Smooth muscle cell (in vitro differentiated cells): ENCODE measurements at regions not wholly inside any gene's neighbourhood (a gene's known extent, or its start where the extent isn't known, plus 50 kb on each side); places are given as distances from the start of the nearest gene placed in this dataset.
"Not testable (repeated sequence)": the region's sequence is repeated elsewhere in the genome, so short reads cannot be mapped to it uniquely, and the experiment has no call there.

ENCODE experiments used
- DNase-seq: peaks from one replicate; lab custom pipeline; 2025; ENCODE audit not compliant: unreplicated experiment; lab: John Stamatoyannopoulos, UW
- H2AFZ ChIP-seq: fragments of 200-600 bp; sonication (generic); 2 replicates; pipeline ENCODE4 v1.6.0; 2016; ENCODE audit warnings: antibody characterized with exemption, low read depth, mild to moderate bottlenecking
- H3F3A ChIP-seq: fragments of 200-600 bp; sonication (generic); 2 replicates; pipeline ENCODE4 v1.6.0; 2017; ENCODE audit warnings: antibody characterized with exemption, low read depth
- H3K27ac ChIP-seq: fragments of 200-600 bp; sonication (generic); 2 replicates; pipeline ENCODE4 v1.5.1; 2016; ENCODE audit warnings: low read depth, mild to moderate bottlenecking
- H3K27me3 ChIP-seq: fragments of 200-600 bp; sonication (generic); 2 replicates; pipeline ENCODE4 v1.6.1; 2016; ENCODE audit warnings: low read depth, mild to moderate bottlenecking
- H3K36me3 ChIP-seq: fragments of 200-600 bp; sonication (generic); 2 replicates; pipeline ENCODE4 v1.5.1; 2016; ENCODE audit warnings: low read depth
- H3K4me1 ChIP-seq: fragments of 200-600 bp; sonication (generic); 2 replicates; pipeline ENCODE4 v1.5.1; 2016; ENCODE audit warnings: low read depth
- H3K4me2 ChIP-seq: fragments of 200-600 bp; sonication (generic); 2 replicates; pipeline ENCODE4 v1.6.0; 2016; ENCODE audit warnings: mild to moderate bottlenecking
- H3K4me3 ChIP-seq: fragments of 200-600 bp; sonication (generic); 2 replicates; pipeline ENCODE4 v1.5.1; 2016; ENCODE audit warnings: mild to moderate bottlenecking
- H3K79me2 ChIP-seq: fragments of 200-600 bp; sonication (generic); 2 replicates; pipeline ENCODE4 v1.6.0; 2016; ENCODE audit warnings: low read depth, mild to moderate bottlenecking
- H3K9ac ChIP-seq: fragments of 200-600 bp; sonication (generic); 2 replicates; pipeline ENCODE4 v1.6.0; 2016; ENCODE audit warnings: low read depth
- H3K9me3 ChIP-seq: fragments of 200-600 bp; sonication (generic); replicated peaks from 2 replicates; pipeline ENCODE4 v1.5.1; 2016; ENCODE audit warnings: low read depth
- H4K20me1 ChIP-seq: fragments of 200-600 bp; sonication (generic); 2 replicates; pipeline ENCODE4 v1.6.0; 2016; ENCODE audit warnings: low read depth
- CTCF ChIP-seq: fragments of 200-600 bp; sonication (generic); IDR thresholded peaks from 2 replicates; pipeline ENCODE4 v1.5.1; 2017; ENCODE audit warnings: borderline replicate concordance, mild to moderate bottlenecking, antibody characterized with exemption; ENCODE audit not compliant: insufficient read depth, poor library complexity, severe bottlenecking
- WGBS: methylation state at CpG from one replicate; pipeline ENCODE4 v1.1.7; 2016; ENCODE audit warnings: low lambda C conversion rate; 5-methylcytosine and 5-hydroxymethylcytosine counted together

- Histone ChIP-seq H4K20me1 (no peaks in the 10 kb centered on the region), H3K27ac (no peak overlapping the region), H3K79me2 (no peaks in the 10 kb centered on the region), H3K36me3 (no peaks in the 10 kb centered on the region), H3K27me3 (no peaks in the 10 kb centered on the region), H3F3A (peaks cover 3% of the 10 kb centered on the region), H2AFZ (no peak overlapping the region), H3K9ac (no peak overlapping the region), H3K4me3 (no peak overlapping the region), H3K4me2 (no peak overlapping the region), H3K9me3 (no peaks in the 10 kb centered on the region), H3K4me1 (no peaks in the 10 kb centered on the region)
- WGBS = 75% methylated on average over 4 of the region's 4 CpGs
- no peak for TF ChIP-seq CTCF
- no peak for DNase-seq
Measured at GRCh38 chr11:79501707-79502106, 60.9 kb upstream of the TENM4 start.

- not testable (repeated sequence) for H4K20me1 ChIP-seq, H3K27me3 ChIP-seq, H2AFZ ChIP-seq, DNase-seq, H3K4me3 ChIP-seq, H3K27ac ChIP-seq, H3K79me2 ChIP-seq, H3K9me3 ChIP-seq, H3K36me3 ChIP-seq, H3F3A ChIP-seq, H3K4me1 ChIP-seq, H3K9ac ChIP-seq, H3K4me2 ChIP-seq
- 98% methylated on average over 8 of the region's 30 CpGs for WGBS
Measured at GRCh38 chr11:79499929-79500328, 59.1 kb upstream of the TENM4 start.

DNA sequence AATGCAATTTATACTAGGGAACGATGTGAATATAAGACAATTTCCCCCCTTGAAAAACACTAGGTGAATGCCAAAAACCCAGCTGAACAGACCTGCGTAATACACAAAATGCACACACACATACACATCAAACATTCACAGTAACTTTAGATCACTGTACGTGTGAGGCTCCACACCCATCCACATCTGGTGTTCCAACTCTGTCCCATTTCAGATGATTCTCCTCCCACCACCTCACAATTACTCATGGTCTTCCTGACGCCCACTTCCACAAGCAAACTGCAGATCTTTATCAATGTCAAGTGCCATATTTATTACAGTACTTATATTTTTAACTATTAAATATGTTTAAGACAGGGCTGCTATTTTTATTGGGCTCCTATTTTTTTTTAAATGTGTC, 57.8 kb upstream of the TENM4 start:
- DNase-seq = no peak
- 66% methylated on average over 4 of the region's 4 CpGs for WGBS
- H3K36me3 ChIP-seq = no peaks in the 10 kb centered on the region
- H4K20me1 ChIP-seq = no peaks in the 10 kb centered on the region
- H3K27me3 ChIP-seq = no peaks in the 10 kb centered on the region
- H3K4me3 ChIP-seq = no peak overlapping the region
- H3K9me3 ChIP-seq = no peaks in the 10 kb centered on the region
- no peak for TF ChIP-seq CTCF
- H3K9ac ChIP-seq = no peak overlapping the region
- no peak overlapping the region for H3K27ac ChIP-seq
- H2AFZ ChIP-seq = no peak overlapping the region
- H3K4me1 ChIP-seq = no peaks in the 10 kb centered on the region
- H3K4me2 ChIP-seq = no peak overlapping the region
- no peaks in the 10 kb centered on the region for H3K79me2 ChIP-seq
- H3F3A ChIP-seq = no peaks in the 10 kb centered on the region

DNA sequence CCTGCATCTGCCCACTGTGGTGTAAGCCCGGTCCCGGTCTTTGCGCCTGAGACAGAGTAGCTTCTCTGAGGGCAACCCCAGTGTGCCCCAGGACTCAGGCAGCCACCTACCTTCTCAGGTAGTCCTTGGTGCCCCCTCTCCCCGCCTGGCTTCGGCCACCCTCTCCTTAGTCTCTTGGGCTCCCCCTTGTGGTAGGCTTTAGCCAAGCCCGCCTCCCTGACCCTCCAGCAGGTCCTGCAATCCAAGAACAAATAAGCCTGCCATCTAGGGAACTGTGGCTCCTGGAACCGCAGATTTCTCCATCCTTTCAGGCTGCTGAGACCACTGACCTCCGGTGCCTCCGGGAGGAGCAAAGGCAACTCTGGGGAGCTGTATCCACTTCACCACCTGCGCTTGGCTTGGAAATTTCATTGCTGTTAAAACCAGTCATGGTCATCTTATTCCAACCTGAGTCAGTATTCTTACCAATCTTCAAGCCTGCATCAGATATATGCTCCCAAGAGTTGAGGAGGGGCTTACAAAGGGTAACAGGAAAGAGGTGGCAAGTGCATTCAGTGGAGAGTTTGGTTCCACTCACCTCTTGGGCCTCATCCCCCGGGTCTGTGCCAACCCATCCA, 52.8 kb upstream of the TENM4 start:
- no peaks in the 10 kb centered on the region for H4K20me1 ChIP-seq
- H2AFZ ChIP-seq = no peak overlapping the region
- no peaks in the 10 kb centered on the region for H3K36me3 ChIP-seq
- no peaks in the 10 kb centered on the region for H3K27me3 ChIP-seq
- DNase-seq = peak; percentile 27
- no peaks in the 10 kb centered on the region for H3K9me3 ChIP-seq
- peaks cover 6% of the 10 kb centered on the region for H3K4me1 ChIP-seq
- H3K79me2 ChIP-seq = no peaks in the 10 kb centered on the region
- 17% methylated on average over 11 of the region's 11 CpGs for WGBS
- TF ChIP-seq CTCF = peak; percentile 87
- no peak overlapping the region for H3K9ac ChIP-seq
- H3F3A ChIP-seq = no peaks in the 10 kb centered on the region
- no peak overlapping the region for H3K27ac ChIP-seq
- H3K4me3 ChIP-seq = no peak overlapping the region
- no peak overlapping the region for H3K4me2 ChIP-seq
